ENCODE measurements at regions not wholly inside any gene's neighbourhood (a gene's known extent, or its start where the extent isn't known, plus 50 kb on each side); places are given as distances from the start of the nearest gene placed in this dataset.

DNA sequence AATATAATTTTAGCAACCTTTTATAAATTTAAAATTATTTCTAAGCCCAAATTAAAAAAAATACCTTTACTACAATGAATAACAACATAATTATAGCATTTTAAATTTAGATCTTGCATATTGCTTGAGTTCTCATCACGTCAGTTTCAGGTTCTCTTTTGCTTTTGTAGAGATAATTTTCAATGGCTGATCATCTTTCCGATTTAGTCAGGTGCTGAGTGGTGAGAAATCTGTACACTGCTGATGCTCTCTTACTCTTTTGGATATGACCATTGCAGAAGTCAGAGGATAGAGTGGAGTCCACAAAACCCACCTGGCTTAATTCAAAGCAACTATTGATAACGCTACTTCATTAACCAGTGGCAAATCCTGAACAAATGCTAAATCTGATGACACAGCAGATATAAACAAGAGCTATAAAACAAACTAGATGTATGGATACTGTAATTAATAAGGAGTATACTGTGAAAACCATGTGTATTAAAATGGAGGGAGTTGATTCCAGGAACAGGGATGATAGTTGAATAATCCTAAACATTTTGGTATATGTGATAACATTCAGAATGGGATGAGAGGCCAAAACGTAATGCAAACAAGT is 394.8 kb downstream of the CSNK1G3 start:
- no peak for DNase-seq

- DNase-seq, result no peak
Observed at GRCh38 chr5:123885081-123885480, 373.1 kb downstream of the CSNK1G3 start.

GRCh38 chr5:123882965-123883345 is 371.0 kb downstream of the CSNK1G3 start:
- no peak for DNase-seq

- no peak for DNase-seq
Observed at GRCh38 chr5:123882319-123882964, 370.5 kb downstream of the CSNK1G3 start.

DNA sequence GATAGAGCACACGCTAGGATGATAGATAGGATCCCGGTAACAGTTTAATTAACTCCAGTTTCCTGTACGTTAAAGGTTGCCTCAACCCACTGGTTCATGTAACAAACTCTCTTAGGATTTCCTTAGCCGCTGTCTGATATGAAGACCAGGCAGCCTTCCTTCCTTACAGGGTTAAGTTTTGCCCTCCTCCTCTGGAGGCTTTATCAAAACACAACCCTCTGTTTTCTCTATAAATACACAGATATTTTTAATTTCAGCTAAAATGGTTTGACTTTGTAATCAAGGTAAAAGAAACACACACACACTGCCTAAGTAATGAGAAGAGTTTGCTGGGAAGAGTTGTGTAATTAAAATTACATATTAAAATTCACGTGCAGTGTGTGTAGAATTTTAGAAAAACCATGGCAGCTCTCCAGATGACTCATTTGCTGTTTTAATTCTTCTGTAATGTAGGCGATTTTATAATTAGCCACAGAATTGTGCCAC is 369.8 kb downstream of the CSNK1G3 start:
- no peak for DNase-seq

DNA sequence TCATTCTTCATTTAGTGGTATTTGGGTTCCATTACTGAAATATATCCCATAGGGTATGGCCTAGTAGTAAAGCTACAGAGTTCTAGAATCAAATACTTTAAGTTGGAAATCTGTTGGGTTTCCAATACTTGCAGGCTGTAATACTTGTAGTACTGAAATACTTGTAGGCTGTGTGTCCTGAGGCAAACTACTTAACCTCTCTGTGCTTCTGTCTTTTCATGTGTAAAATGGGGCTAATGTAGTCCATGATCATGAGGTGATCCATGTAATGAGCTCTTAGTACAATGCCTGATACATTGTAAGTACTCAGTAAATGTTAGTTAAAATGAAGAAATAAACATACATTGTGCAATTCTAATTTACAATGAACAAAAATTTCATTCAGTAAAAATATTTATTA is 368.9 kb downstream of the CSNK1G3 start:
- DNase-seq, result no peak

- no peak for DNase-seq
Observed at GRCh38 chr5:123879071-123879470, 367.1 kb downstream of the CSNK1G3 start.

GRCh38 chr5:123876276-123876790 is 364.4 kb downstream of the CSNK1G3 start:
- DNase-seq, result no peak

GRCh38 chr5:123875561-123876275 is 363.7 kb downstream of the CSNK1G3 start:
- no peak for DNase-seq

- DNase-seq, result no peak
Observed at GRCh38 chr5:123874600-123875201, 362.7 kb downstream of the CSNK1G3 start.

- no peak for DNase-seq
Observed at GRCh38 chr5:123873846-123874245, 361.9 kb downstream of the CSNK1G3 start.

GRCh38 chr5:123871373-123871772 is 359.4 kb downstream of the CSNK1G3 start:
- no peak for DNase-seq

DNA sequence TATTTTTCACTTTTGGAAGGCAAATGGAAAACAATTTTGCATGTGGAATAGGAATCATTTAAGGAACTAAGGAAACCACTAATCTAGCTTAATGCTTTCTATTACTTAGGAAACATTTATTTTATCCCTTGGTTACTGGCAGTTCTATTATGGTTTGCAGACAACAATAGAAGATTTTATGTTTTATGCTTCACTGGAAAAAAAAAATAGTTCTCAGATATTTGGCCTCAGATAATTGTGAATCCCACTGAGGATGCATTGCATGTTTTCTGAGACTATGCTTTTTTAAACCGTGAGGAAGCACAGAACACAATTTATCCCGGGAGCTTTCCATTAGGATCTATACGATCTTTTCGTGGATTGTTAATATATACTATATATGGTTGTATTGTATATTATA is 356.9 kb downstream of the CSNK1G3 start:
- no peak for DNase-seq

- DNase-seq, result no peak
Observed at GRCh38 chr5:123868267-123868666, 356.3 kb downstream of the CSNK1G3 start.

DNA sequence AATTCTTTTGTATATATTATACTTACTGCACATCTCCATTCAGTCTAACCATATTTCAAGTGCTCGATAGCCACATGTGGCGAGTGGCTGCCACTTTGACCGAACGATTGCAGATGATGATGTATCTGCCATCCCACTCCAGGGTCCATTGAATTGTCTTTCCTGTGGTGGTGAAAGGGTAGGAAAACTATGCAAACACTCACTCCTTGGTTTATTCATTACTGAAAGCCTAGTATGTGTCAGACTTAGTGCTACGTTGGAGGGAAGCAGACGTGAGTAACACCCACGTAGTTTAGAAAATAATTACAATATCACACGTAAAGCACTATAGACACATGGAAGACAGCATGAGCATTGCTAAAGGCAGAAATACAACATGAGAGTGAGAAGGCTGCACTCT is 353.7 kb downstream of the CSNK1G3 start:
- no peak for DNase-seq

- no peak for DNase-seq
Observed at GRCh38 chr5:123864578-123864977, 352.6 kb downstream of the CSNK1G3 start.

DNA sequence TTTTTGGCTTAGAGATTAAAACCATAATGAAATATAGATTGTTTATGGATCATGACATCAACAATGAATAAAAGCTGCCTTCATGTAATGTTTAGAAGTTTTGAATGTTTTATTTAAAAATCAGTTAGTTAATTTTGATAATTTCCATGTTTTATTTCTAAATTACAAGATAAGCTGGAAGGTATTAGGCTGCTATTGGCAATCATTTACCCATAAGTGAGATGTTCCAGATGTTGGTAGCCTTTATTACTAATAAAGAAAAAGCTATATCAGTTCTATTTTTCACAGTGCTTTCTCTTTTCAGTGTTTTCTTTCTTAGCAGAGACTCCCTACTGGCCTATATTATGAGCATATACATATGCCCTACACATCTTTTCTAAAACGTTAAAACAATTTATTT is 347.0 kb downstream of the CSNK1G3 start:
- DNase-seq, result no peak

DNA sequence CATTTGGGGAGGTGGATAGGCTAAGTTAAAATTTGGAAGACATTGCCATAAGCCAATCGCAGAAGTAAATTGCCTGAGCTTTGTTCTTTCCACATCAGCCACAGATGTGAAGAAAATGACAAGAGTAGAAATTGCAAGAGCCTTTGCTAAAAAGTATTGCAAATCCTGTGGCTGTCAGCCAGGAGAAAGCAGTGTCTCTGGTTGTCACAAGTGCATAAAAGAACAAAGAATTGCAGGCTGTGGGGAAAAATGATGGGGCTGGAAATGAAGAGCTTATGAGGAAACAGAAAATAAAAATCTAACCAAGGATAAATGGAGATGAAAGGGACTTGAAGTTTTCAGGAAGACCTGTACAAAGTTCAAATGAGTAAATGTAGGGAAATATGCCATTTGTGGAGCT is 344.8 kb downstream of the CSNK1G3 start:
- DNase-seq, result no peak

DNA sequence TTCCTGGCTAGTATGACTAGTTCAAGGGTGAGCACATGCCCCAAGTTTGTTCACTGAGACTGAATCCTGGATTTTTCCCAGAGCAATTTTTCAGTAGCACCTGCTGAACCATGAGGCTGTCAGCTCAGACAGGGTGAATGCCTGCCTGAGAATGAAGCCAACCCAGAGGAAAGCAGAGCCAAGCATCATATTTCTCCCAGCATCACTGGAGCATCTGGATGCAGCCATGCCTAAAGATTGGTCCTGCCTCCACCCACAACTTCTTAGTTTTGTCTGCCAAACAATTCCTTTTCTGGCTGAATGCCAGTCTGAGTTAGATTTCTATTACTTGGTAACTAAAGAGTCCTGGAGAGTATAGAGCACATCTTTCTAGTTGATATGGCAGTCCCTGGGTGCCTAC is 343.6 kb downstream of the CSNK1G3 start:
- DNase-seq, result no peak

DNA sequence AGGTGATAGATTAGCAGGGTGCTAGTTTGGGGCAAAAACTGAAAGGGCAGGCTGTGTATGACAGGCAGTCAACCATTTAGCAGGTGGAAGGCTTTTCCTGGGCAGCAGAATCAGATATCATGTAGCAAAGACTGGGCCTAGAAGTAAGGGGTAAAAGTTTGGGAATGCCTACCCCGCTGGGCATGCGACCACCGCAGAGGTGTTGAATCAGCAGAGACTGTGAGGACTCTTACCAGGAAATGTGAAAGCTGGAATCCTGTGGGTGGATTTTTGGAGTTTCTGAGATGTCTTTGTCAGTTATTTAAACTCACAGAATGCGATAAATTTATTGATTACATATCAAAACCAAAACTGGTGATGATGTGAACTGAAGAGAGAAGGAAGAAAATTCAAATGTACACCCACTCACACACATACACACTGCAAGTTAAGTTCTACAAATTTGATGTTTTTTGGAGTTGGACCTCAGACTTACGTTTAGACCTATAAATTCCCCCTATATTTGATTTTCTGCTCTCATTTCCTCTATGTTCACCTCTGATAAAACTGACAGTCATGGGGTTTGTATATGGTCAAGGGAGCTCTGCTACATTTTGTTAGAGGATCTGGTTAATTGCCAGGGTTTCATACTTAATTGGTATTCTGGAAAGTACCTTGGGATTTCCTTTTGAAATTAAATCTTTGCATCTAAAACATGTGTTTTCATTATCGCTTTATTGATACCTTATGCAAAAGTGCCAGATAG is 333.6 kb downstream of the CSNK1G3 start:
- no peak for DNase-seq

- no peak for DNase-seq
Observed at GRCh38 chr5:123844873-123845272, 332.9 kb downstream of the CSNK1G3 start.

DNA sequence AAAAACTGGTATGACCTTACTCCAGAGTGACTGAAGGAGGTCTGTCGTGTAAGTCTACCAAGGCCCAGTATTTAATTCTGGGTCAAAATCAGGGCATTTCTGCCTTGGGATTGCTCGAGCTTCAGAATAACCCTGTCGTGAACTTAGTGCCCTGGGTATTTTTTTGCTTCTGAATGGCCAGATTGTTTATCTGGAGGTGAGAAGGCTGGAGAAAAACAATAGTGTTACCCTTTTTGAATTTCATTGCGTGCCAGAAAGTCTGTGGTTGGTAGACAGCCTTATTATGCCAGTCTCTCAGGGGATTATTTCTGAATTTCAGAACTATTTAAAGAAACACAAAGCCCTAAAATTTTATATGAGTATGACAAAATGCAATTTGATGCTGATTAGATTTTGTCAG is 323.4 kb downstream of the CSNK1G3 start:
- DNase-seq, result no peak

DNA sequence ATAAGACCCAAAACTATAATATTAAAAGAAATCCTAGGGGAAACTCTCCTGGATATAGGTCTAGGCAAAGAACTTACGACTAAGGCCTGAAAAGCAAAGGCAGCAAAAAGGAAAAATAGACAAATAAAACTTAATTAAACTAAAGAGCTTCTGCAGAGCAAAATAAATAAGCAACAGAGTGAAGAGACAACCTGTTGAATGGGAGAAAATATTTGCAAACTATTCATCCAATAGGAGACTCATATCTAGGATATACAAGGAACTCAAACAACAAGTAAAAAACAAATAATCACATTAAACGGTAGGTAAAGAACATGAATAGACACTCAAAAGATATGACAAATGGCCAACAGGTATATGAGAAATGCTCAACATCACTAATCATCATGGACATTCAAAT is 318.6 kb downstream of the CSNK1G3 start:
- DNase-seq, result no peak
